ENCODE measurements at regions not wholly inside any gene's neighbourhood (a gene's known extent, or its start where the extent isn't known, plus 50 kb on each side); places are given as distances from the start of the nearest gene placed in this dataset.

- intact Hi-C loops (cut with DNase I), result no loop called here
- no peaks in the 10 kb centered on the region for H3K27me3 ChIP-seq (ENCODE audit: insufficient read depth in 3 of 3, low read length in 2 of 3)
- H3K9me3 ChIP-seq, result no peaks in the 10 kb centered on the region
- H3K27ac ChIP-seq, result no peak overlapping the region
- no peak overlapping the region for H3K4me3 ChIP-seq
- H3K4me1 ChIP-seq, result no peaks in the 10 kb centered on the region
- ATAC-seq (no peak), DNase-seq (no peak)
- TF ChIP-seq, protein P1, sequence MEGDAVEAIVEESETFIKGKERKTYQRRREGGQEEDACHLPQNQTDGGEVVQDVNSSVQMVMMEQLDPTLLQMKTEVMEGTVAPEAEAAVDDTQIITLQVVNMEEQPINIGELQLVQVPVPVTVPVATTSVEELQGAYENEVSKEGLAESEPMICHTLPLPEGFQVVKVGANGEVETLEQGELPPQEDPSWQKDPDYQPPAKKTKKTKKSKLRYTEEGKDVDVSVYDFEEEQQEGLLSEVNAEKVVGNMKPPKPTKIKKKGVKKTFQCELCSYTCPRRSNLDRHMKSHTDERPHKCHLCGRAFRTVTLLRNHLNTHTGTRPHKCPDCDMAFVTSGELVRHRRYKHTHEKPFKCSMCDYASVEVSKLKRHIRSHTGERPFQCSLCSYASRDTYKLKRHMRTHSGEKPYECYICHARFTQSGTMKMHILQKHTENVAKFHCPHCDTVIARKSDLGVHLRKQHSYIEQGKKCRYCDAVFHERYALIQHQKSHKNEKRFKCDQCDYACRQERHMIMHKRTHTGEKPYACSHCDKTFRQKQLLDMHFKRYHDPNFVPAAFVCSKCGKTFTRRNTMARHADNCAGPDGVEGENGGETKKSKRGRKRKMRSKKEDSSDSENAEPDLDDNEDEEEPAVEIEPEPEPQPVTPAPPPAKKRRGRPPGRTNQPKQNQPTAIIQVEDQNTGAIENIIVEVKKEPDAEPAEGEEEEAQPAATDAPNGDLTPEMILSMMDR (IDR thresholded peaks at IDR 0.05), result no peak
- no peaks in the 10 kb centered on the region for H3K36me3 ChIP-seq (ENCODE audit: insufficient read depth in 1 of 2, low read depth in 1 of 2)
Observed at GRCh38 chr1:178593515-178593914, 80.6 kb downstream of the TEX35 start.

DNA sequence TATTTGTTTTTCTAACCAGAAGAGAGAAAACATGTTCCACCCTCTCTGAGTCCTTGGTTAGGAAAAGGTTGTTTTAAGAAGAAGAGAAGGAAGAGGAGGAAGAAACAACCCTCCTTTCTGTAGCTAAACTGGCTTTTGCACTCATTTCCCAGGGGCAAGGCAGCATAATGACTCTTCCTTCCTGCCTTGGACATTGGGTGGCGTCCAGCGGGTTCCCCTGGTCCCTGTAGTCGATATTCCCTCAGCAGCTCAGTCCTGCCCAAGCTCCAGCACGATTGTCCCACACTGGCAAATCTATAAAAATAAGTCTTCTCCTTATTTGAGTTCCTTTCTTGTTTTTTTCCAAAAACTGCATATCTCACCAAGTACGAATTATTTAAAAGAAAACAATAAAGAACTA, 81.2 kb downstream of the TEX35 start:
- intact Hi-C loops (cut with DNase I), result no loop called here
- TF ChIP-seq, protein P1 (IDR thresholded peaks at IDR 0.05), result no peak
- H3K27me3 ChIP-seq (ENCODE audit: insufficient read depth in 3 of 3, low read length in 2 of 3), result no peaks in the 10 kb centered on the region
- 68 to 70% (median 69%) methylated on average over 5 of the region's 5 CpGs for WGBS, 3 donors
- H3K4me3 ChIP-seq, result no peak overlapping the region
- DNase-seq (peak; percentile 21 to 52), ATAC-seq (no peak)
- H3K36me3 ChIP-seq (ENCODE audit: insufficient read depth in 1 of 2, low read depth in 1 of 2), result no peaks in the 10 kb centered on the region
- H3K4me1 ChIP-seq, result no peaks in the 10 kb centered on the region
- H3K27ac ChIP-seq, result no peak overlapping the region
- no peaks in the 10 kb centered on the region for H3K9me3 ChIP-seq

DNA sequence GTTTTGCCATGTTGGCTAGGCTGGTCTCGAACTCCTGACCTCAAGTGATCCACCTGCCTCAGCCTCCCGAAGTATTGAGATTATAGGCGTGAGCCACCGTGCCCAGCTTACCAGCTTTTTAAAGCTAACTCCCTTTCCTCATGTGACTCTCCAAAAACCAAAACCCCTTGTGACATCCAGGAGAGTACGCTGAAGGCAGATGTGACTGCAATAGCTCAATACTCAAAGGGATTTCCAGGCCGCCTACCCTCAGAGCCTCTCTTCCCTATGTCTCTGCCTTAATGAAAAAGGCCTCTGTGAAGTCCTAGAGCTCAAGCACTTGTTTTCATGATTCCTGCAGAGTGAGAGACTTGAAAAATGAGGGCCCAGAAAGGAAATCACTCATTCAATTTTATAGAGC, 82.6 kb downstream of the TEX35 start:
- TF ChIP-seq, protein P1 (IDR thresholded peaks at IDR 0.05), result no peak
- no peak for DNase-seq
- H3K4me1 ChIP-seq, result no peaks in the 10 kb centered on the region
- H3K27me3 ChIP-seq (ENCODE audit: insufficient read depth in 3 of 3, low read length in 2 of 3), result no peaks in the 10 kb centered on the region
- no peak overlapping the region for H3K27ac ChIP-seq
- WGBS, 3 donors, result 89 to 95% (median 93%) methylated on average over 6 of the region's 6 CpGs
- no peaks in the 10 kb centered on the region for H3K36me3 ChIP-seq (ENCODE audit: insufficient read depth in 1 of 2, low read depth in 1 of 2)
- H3K9me3 ChIP-seq, result no peaks in the 10 kb centered on the region
- intact Hi-C loops (cut with DNase I), result no loop called here
- H3K4me3 ChIP-seq, result no peak overlapping the region
- ATAC-seq, result no peak

DNA sequence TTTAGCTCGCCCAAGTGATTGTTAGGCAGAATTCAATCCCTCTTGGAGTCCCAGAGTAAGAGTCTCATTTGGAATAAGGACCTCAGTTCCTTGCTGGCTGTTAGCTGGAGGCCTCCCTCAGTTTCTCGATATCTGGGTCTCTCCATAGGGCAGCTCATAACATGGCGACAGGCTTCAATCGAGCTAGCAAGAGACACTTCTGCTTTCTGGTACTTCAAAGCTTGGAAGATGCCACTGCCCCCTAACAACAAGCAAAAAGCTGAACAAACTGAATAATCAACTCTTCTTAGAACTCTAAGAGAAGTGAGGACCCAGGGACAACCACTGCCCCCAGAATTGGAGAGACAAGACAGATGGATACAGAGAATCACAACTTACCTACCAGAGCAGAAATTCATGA, 86.2 kb downstream of the TEX35 start:
- TF ChIP-seq, protein P1 (IDR thresholded peaks at IDR 0.05), result no peak
- no peak overlapping the region for H3K4me3 ChIP-seq
- ATAC-seq, result no peak
- H3K27ac ChIP-seq, result no peak overlapping the region
- intact Hi-C loops (cut with DNase I), result no loop called here
- WGBS, 3 donors, result 92 to 96% (median 92%) methylated on average over 4 of the region's 4 CpGs
- no peaks in the 10 kb centered on the region for H3K27me3 ChIP-seq (ENCODE audit: insufficient read depth in 3 of 3, low read length in 2 of 3)
- no peaks in the 10 kb centered on the region for H3K36me3 ChIP-seq (ENCODE audit: insufficient read depth in 1 of 2, low read depth in 1 of 2)
- H3K9me3 ChIP-seq, result no peaks in the 10 kb centered on the region
- H3K4me1 ChIP-seq, result no peaks in the 10 kb centered on the region
- DNase-seq, result no peak

DNA sequence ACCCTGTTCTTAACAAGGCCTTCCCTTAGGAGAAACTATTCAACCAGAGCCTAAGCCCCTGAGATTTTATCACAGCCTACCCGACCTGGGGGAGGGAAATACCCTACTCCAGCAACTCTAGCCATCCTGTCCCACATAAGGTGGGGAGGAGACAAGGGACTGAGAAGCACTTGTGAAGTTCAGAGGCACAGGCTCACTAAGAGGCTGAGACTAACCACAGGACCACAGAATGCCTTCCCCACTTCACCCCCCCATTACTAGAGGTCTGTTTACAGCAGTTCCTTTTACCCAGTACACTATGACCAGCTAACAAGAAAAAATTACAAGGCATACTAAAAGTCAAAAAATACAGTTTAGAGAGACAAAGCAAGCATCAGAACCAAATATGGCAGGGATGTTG, 86.8 kb downstream of the TEX35 start:
- DNase-seq, result no peak
- intact Hi-C loops (cut with DNase I), result no loop called here

More for the DNA sequence above, 86.8 kb downstream of the TEX35 start:
- TF ChIP-seq, protein P1 (IDR thresholded peaks at IDR 0.05), result no peak
- no peaks in the 10 kb centered on the region for H3K9me3 ChIP-seq
- ATAC-seq, result no peak
- H3K36me3 ChIP-seq (ENCODE audit: insufficient read depth in 1 of 2, low read depth in 1 of 2), result no peaks in the 10 kb centered on the region
- H3K4me3 ChIP-seq, result no peak overlapping the region
- no peak overlapping the region for H3K27ac ChIP-seq
- H3K27me3 ChIP-seq (ENCODE audit: insufficient read depth in 3 of 3, low read length in 2 of 3), result no peaks in the 10 kb centered on the region
- 30 to 44% (median 42%) methylated on average over 1 of the region's 1 CpG for WGBS, 3 donors
- H3K4me1 ChIP-seq, result no peaks in the 10 kb centered on the region

Data from psoas muscle (tissue), 7 donors.